Gastroesophageal sphincter (tissue), 3 donors: ENCODE measurements at regions not wholly inside any gene's neighbourhood (a gene's known extent, or its start where the extent isn't known, plus 50 kb on each side); places are given as distances from the start of the nearest gene placed in this dataset.

Experiments used
- CTCF ChIP-seq, 4 experiments: fragments of 200-600 bp in 2 of 4; fragments of 450-650 bp in 2 of 4; sonication (generic) in 1 of 4; IDR thresholded peaks; one replicate each; pipeline ENCODE4 v1.5.1; 2017 to 2019; ENCODE audit warnings: antibody characterized with exemption in 4 of 4, mild to moderate bottlenecking in 2 of 4, moderate library complexity in 2 of 4
- EP300 ChIP-seq: sonication (generic); formaldehyde crosslinking; IDR thresholded peaks from one replicate; pipeline ENCODE4 v1.6.1; 2017; ENCODE audit warnings: antibody characterized with exemption, mild to moderate bottlenecking
- POLR2A ChIP-seq, 2 donors: fragments of 450-650 bp; IDR thresholded peaks; one replicate each; pipeline ENCODE4 v1.6.1; 2017; ENCODE audit warnings: antibody characterized with exemption in 2 of 2, mild to moderate bottlenecking in 2 of 2, moderate library complexity in 1 of 2

- TF ChIP-seq CTCF (IDR thresholded peaks at IDR 0.05) (no peak), POLR2A (IDR thresholded peaks at IDR 0.05) (no peak), EP300 (no peak)
Observed at GRCh38 chr20:60570481-60571277, 612.5 kb downstream of the CDH26 start.
